HL-60 (cell line): ENCODE measurements at regions not wholly inside any gene's neighbourhood (a gene's known extent, or its start where the extent isn't known, plus 50 kb on each side); places are given as distances from the start of the nearest gene placed in this dataset.

Experiments used
- TF ChIP-seq, protein P1 (sequence below): IDR thresholded peaks from 2 replicates; pipeline ENCODE4 v1.6.1; 2012; ENCODE audit warnings: low read depth; ENCODE audit not compliant: insufficient replicate concordance
- TF ChIP-seq, protein P2 (sequence below): IDR thresholded peaks from one replicate; pipeline ENCODE4 v1.5.1; 2011; ENCODE audit warnings: low read length, control low read depth, inconsistent platforms; ENCODE audit not compliant: insufficient read depth

- TF ChIP-seq, protein P1, sequence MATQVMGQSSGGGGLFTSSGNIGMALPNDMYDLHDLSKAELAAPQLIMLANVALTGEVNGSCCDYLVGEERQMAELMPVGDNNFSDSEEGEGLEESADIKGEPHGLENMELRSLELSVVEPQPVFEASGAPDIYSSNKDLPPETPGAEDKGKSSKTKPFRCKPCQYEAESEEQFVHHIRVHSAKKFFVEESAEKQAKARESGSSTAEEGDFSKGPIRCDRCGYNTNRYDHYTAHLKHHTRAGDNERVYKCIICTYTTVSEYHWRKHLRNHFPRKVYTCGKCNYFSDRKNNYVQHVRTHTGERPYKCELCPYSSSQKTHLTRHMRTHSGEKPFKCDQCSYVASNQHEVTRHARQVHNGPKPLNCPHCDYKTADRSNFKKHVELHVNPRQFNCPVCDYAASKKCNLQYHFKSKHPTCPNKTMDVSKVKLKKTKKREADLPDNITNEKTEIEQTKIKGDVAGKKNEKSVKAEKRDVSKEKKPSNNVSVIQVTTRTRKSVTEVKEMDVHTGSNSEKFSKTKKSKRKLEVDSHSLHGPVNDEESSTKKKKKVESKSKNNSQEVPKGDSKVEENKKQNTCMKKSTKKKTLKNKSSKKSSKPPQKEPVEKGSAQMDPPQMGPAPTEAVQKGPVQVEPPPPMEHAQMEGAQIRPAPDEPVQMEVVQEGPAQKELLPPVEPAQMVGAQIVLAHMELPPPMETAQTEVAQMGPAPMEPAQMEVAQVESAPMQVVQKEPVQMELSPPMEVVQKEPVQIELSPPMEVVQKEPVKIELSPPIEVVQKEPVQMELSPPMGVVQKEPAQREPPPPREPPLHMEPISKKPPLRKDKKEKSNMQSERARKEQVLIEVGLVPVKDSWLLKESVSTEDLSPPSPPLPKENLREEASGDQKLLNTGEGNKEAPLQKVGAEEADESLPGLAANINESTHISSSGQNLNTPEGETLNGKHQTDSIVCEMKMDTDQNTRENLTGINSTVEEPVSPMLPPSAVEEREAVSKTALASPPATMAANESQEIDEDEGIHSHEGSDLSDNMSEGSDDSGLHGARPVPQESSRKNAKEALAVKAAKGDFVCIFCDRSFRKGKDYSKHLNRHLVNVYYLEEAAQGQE, result no peak
- TF ChIP-seq, protein P2, sequence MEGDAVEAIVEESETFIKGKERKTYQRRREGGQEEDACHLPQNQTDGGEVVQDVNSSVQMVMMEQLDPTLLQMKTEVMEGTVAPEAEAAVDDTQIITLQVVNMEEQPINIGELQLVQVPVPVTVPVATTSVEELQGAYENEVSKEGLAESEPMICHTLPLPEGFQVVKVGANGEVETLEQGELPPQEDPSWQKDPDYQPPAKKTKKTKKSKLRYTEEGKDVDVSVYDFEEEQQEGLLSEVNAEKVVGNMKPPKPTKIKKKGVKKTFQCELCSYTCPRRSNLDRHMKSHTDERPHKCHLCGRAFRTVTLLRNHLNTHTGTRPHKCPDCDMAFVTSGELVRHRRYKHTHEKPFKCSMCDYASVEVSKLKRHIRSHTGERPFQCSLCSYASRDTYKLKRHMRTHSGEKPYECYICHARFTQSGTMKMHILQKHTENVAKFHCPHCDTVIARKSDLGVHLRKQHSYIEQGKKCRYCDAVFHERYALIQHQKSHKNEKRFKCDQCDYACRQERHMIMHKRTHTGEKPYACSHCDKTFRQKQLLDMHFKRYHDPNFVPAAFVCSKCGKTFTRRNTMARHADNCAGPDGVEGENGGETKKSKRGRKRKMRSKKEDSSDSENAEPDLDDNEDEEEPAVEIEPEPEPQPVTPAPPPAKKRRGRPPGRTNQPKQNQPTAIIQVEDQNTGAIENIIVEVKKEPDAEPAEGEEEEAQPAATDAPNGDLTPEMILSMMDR, result no peak
Measured at GRCh38 chr5:164824671-164825070, 1319.3 kb downstream of the MAT2B start.
